H1 (cell line): ENCODE measurements at regions not wholly inside any gene's neighbourhood (a gene's known extent, or its start where the extent isn't known, plus 50 kb on each side); places are given as distances from the start of the nearest gene placed in this dataset.

ENCODE experiments used
- CTCF ChIA-PET: fragments of 300-600 bp; sonication (Branson Sonifier 250); formaldehyde crosslinking; loops from one replicate; lab custom pipeline; 2021; ENCODE audit not compliant: partially characterized antibody; lab: Charles Lee
- POLR2A ChIA-PET: fragments of 300-600 bp; sonication (Branson Sonifier 250); formaldehyde crosslinking; loops from one replicate; lab custom pipeline; 2021; ENCODE audit warnings: inconsistent platforms; ENCODE audit not compliant: partially characterized antibody; lab: Charles Lee
- DNase-seq, 2 experiments: peaks; one replicate each; pipeline versions ENCODE4 v3.0.0 to v3.0.0-alpha.2; 2010 to 2022; ENCODE audit warnings: low spot score in 2 of 2, low read depth in 1 of 2, mixed read lengths in 1 of 2
- FAIRE-seq: peaks from 2 replicates; lab custom pipeline; 2011; peaks lifted over from hg19 to GRCh38; lab: Jason Lieb, UNC
- H2AFZ ChIP-seq: 2 replicates; pipeline ENCODE4 v1.8.1; 2012; ENCODE audit warnings: low read length, inconsistent platforms
- H2AK5ac ChIP-seq: 2 replicates; pipeline ENCODE4 v1.6.1; 2013; ENCODE audit warnings: low read depth, low read length
- H2BK120ac ChIP-seq: replicated peaks from 2 replicates; pipeline ENCODE3; 2013; ENCODE audit warnings: low read depth, low read length, inconsistent platforms
- H2BK12ac ChIP-seq: 2 replicates; pipeline ENCODE4 v1.6.1; 2013; ENCODE audit warnings: low read depth, low read length
- H2BK15ac ChIP-seq: 2 replicates; pipeline ENCODE4 v1.6.1; 2013; ENCODE audit warnings: low read length
- H2BK20ac ChIP-seq: 2 replicates; pipeline ENCODE4 v1.6.1; 2013; ENCODE audit warnings: low read length
- H2BK5ac ChIP-seq: 2 replicates; pipeline ENCODE4 v1.6.1; 2013; ENCODE audit warnings: low read depth, low read length
- H3K14ac ChIP-seq: 2 replicates; pipeline ENCODE4 v1.6.1; 2013; ENCODE audit warnings: inconsistent platforms; ENCODE audit not compliant: insufficient read length
- H3K18ac ChIP-seq: 2 replicates; pipeline ENCODE4 v1.6.1; 2013; ENCODE audit warnings: low read length; ENCODE audit errors: extremely low read depth
- H3K23ac ChIP-seq: 2 replicates; pipeline ENCODE4 v1.6.1; 2013; ENCODE audit warnings: inconsistent platforms; ENCODE audit not compliant: insufficient read length
- H3K23me2 ChIP-seq: 2 replicates; pipeline ENCODE4 v1.6.1; 2013; ENCODE audit warnings: low read depth, low read length
- H3K27ac ChIP-seq: 2 replicates; pipeline ENCODE4 v1.6.1; 2011; ENCODE audit warnings: low read depth, low read length, inconsistent platforms
- H3K27me3 ChIP-seq, 4 experiments: replicated peaks in 1 of 4; 1 replicate in 1 of 4; 2 replicates in 3 of 4; pipeline versions ENCODE4 v1.6.1 to v1.8.1; 2011 to 2013; ENCODE audit warnings: low read length in 3 of 4, mild to moderate bottlenecking in 3 of 4, inconsistent platforms in 2 of 4, mixed read lengths in 2 of 4, moderate library complexity in 1 of 4; ENCODE audit not compliant: control insufficient read depth in 3 of 4, insufficient read depth in 3 of 4; ENCODE audit errors: extremely low read depth in 1 of 4
- H3K36me3 ChIP-seq, 4 experiments: 2 replicates each; pipeline versions ENCODE4 v1.6.1 to v1.8.1; 2011 to 2013; ENCODE audit warnings: mild to moderate bottlenecking in 4 of 4, low read length in 3 of 4, moderate library complexity in 2 of 4, control low read depth in 1 of 4, inconsistent platforms in 1 of 4; ENCODE audit not compliant: insufficient read depth in 4 of 4, control insufficient read depth in 2 of 4
- H3K4ac ChIP-seq: replicated peaks from 2 replicates; pipeline ENCODE3; 2013; ENCODE audit warnings: low read length, low read depth, mixed read lengths, inconsistent platforms; ENCODE audit not compliant: insufficient read length
- H3K4me1 ChIP-seq, 4 experiments: replicated peaks in 1 of 4; 1 replicate in 1 of 4; 2 replicates in 3 of 4; pipeline versions ENCODE4 v1.6.1 to v1.8.1; 2011 to 2013; ENCODE audit warnings: low read length in 3 of 4, inconsistent platforms in 2 of 4, mixed read lengths in 1 of 4; ENCODE audit not compliant: insufficient read depth in 4 of 4, control insufficient read depth in 3 of 4
- H3K4me2 ChIP-seq, 2 experiments: 2 replicates each; pipeline versions ENCODE4 v1.6.1 to v1.8.1; 2011 to 2013; ENCODE audit warnings: low read depth in 2 of 2, low read length in 2 of 2, control low read depth in 1 of 2, inconsistent platforms in 1 of 2, mild to moderate bottlenecking in 1 of 2; ENCODE audit not compliant: insufficient read depth in 1 of 2
- H3K4me3 ChIP-seq, 4 experiments: fragments of 200-600, 300-600 bp in 1 of 4; sonication (generic), shearing (Covaris generic), sonication (Bioruptor Twin) in 1 of 4; 2 replicates each; pipeline versions ENCODE4 v1.5.1 to v1.8.1; 2011 to 2016; ENCODE audit warnings: low read length in 4 of 4, low read depth in 3 of 4, control low read depth in 2 of 4, inconsistent platforms in 2 of 4, mild to moderate bottlenecking in 2 of 4, mixed read lengths in 1 of 4, moderate library complexity in 1 of 4; ENCODE audit not compliant: insufficient read depth in 2 of 4; ENCODE audit errors: extremely low read depth in 1 of 4
- H3K56ac ChIP-seq: replicated peaks from 2 replicates; pipeline ENCODE3; 2013; ENCODE audit warnings: low read depth, mild to moderate bottlenecking, mixed read lengths, low read length, inconsistent platforms; ENCODE audit not compliant: insufficient read length
- H3K79me1 ChIP-seq: 2 replicates; pipeline ENCODE4 v1.6.1; 2013; ENCODE audit warnings: low read depth, low read length, control low read depth
- H3K79me2 ChIP-seq, 2 experiments: 2 replicates each; pipeline versions ENCODE4 v1.6.1 to v1.8.1; 2012 to 2013; ENCODE audit warnings: low read length in 2 of 2, mild to moderate bottlenecking in 2 of 2, inconsistent platforms in 1 of 2; ENCODE audit not compliant: insufficient read depth in 2 of 2, control insufficient read depth in 1 of 2
- H3K9ac ChIP-seq, 4 experiments: replicated peaks in 1 of 4; 1 replicate in 1 of 4; 2 replicates in 3 of 4; pipeline versions ENCODE4 v1.6.1 to v1.8.1; 2011 to 2013; ENCODE audit warnings: low read depth in 3 of 4, low read length in 3 of 4, control low read depth in 2 of 4, mild to moderate bottlenecking in 2 of 4, moderate library complexity in 2 of 4, inconsistent platforms in 1 of 4; ENCODE audit errors: extremely low read depth in 1 of 4
- H3K9me3 ChIP-seq, 2 experiments: 2 replicates each; pipeline versions ENCODE4 v1.6.1 to v1.8.1; 2012 to 2013; ENCODE audit warnings: mild to moderate bottlenecking in 2 of 2, moderate library complexity in 2 of 2, control low read depth in 1 of 2, inconsistent platforms in 1 of 2, low read depth in 1 of 2, low read length in 1 of 2, mixed read lengths in 1 of 2; ENCODE audit not compliant: insufficient read depth in 2 of 2
- H4K20me1 ChIP-seq, 2 experiments: replicated peaks in 1 of 2; 2 replicates each; pipeline versions ENCODE3 to v1.8.1; 2011 to 2013; ENCODE audit warnings: inconsistent platforms in 2 of 2, low read length in 2 of 2, mild to moderate bottlenecking in 1 of 2; ENCODE audit not compliant: insufficient read depth in 2 of 2, control insufficient read depth in 1 of 2
- H4K5ac ChIP-seq: 2 replicates; pipeline ENCODE4 v1.6.1; 2013; ENCODE audit warnings: low read length, low read depth, mixed read lengths, inconsistent platforms; ENCODE audit not compliant: insufficient read length
- H4K8ac ChIP-seq: 2 replicates; pipeline ENCODE4 v1.8.0; 2013; ENCODE audit warnings: mild to moderate bottlenecking, moderate library complexity, low read length, inconsistent platforms; ENCODE audit not compliant: insufficient read depth; ENCODE audit errors: extremely low read depth
- H4K91ac ChIP-seq: replicated peaks from 2 replicates; pipeline ENCODE3; 2013; ENCODE audit warnings: low read length, mixed read lengths, inconsistent platforms; ENCODE audit not compliant: insufficient read length
- BRCA1 ChIP-seq: IDR thresholded peaks from 2 replicates; pipeline ENCODE4 v1.6.1; 2012; ENCODE audit warnings: low read depth, low read length, improper control_type of control experiment
- CBX5 ChIP-seq: fragments of 300-800, 300-1000 bp; sonication (generic); IDR thresholded peaks from 2 replicates; pipeline ENCODE4 v1.7.1; 2016; ENCODE audit warnings: antibody characterized with exemption, low read length, low read depth
- CBX8 ChIP-seq: fragments of 300-800, 300-1000 bp; sonication (generic); IDR thresholded peaks from 2 replicates; pipeline ENCODE4 v1.7.1; 2016; ENCODE audit warnings: low read depth, low read length, borderline replicate concordance
- CREB1 ChIP-seq: IDR thresholded peaks from 2 replicates; pipeline ENCODE4 v1.6.1; 2012; ENCODE audit warnings: inconsistent platforms
- EZH2 ChIP-seq: fragments of 200-600 bp; sonication (generic); IDR thresholded peaks from 2 replicates; pipeline ENCODE4 v1.7.1; 2012; ENCODE audit warnings: low read depth, mild to moderate bottlenecking, moderate library complexity, low read length, inconsistent platforms; ENCODE audit not compliant: severe bottlenecking
- KDM5A ChIP-seq: fragments of 200-600 bp; IDR thresholded peaks from 2 replicates; pipeline ENCODE4 v1.7.1; 2012; ENCODE audit warnings: mild to moderate bottlenecking, low read length, inconsistent platforms, mixed read lengths
- POLR2AphosphoS5 ChIP-seq: IDR thresholded peaks from 2 replicates; pipeline ENCODE4 v1.6.1; 2011; ENCODE audit warnings: low read depth, low read length
- POU5F1 ChIP-seq: IDR thresholded peaks from 2 replicates; pipeline ENCODE4 v1.6.1; 2011; ENCODE audit warnings: low read depth, mild to moderate bottlenecking, low read length, moderate library complexity
- SAP30 ChIP-seq: fragments of 300-600 bp; sonication (generic); IDR thresholded peaks from 2 replicates; pipeline ENCODE4 v1.7.1; 2012; ENCODE audit warnings: low read length, moderate library complexity, mild to moderate bottlenecking, inconsistent platforms; ENCODE audit not compliant: insufficient read depth, insufficient replicate concordance
- SIRT6 ChIP-seq: IDR thresholded peaks from one replicate; pipeline ENCODE4 v1.7.1; 2012; ENCODE audit warnings: low read length, inconsistent platforms
- SIX5 ChIP-seq: IDR thresholded peaks from 2 replicates; pipeline ENCODE4 v1.6.1; 2011; ENCODE audit warnings: mild to moderate bottlenecking, low read depth, low read length
- SP4 ChIP-seq: IDR thresholded peaks from 2 replicates; pipeline ENCODE4 v1.6.1; 2012; ENCODE audit warnings: low read length, inconsistent platforms
- SRF ChIP-seq: IDR thresholded peaks from 2 replicates; pipeline ENCODE4 v1.6.1; 2011; ENCODE audit warnings: mild to moderate bottlenecking, low read depth, low read length, moderate library complexity
- SUZ12 ChIP-seq: fragments of 200-600 bp; sonication (generic); IDR thresholded peaks from 2 replicates; pipeline ENCODE4 v1.6.1; 2012; ENCODE audit warnings: mild to moderate bottlenecking, inconsistent platforms, low read length, moderate library complexity, mixed read lengths
- TEAD4 ChIP-seq: IDR thresholded peaks from 2 replicates; pipeline ENCODE4 v1.6.1; 2012; ENCODE audit warnings: low read depth, low read length, inconsistent platforms, mixed read lengths
- ZNF274 ChIP-seq: IDR thresholded peaks from 2 replicates; pipeline ENCODE4 v1.7.0; 2012; ENCODE audit warnings: low read length, borderline replicate concordance; ENCODE audit errors: extremely low read depth
- WGBS, 2 experiments: shearing (Covaris generic) in 1 of 2; methylation state at CpG; one replicate each; pipeline versions ENCODE4 v1.1.6 to v1.1.7; 2013 to 2015; ENCODE audit warnings: low lambda C conversion rate in 2 of 2, mixed read lengths in 2 of 2, inconsistent platforms in 1 of 2, low coverage in 1 of 2, missing lambda C conversion rate in 1 of 2; ENCODE audit not compliant: insufficient replicate concordance in 2 of 2, insufficient coverage in 1 of 2, insufficient read length in 1 of 2; ENCODE audit errors: extremely low coverage in 1 of 2, missing lambda C conversion rate in 1 of 2; 5-methylcytosine and 5-hydroxymethylcytosine counted together

- ChIA-PET POLR2A (no interaction called here), CTCF (no interaction called here)
- no peak overlapping the region for H3K18ac ChIP-seq
- DNase-seq (no peak), FAIRE-seq (no peak)
- no peaks in the 10 kb centered on the region for H4K20me1 ChIP-seq
- H3K56ac ChIP-seq, result no peak overlapping the region
- no peak overlapping the region for H3K9ac ChIP-seq
- H2AK5ac ChIP-seq, result no peak overlapping the region
- no peaks in the 10 kb centered on the region for H3K23me2 ChIP-seq
- no peak overlapping the region for H2BK20ac ChIP-seq
- H4K8ac ChIP-seq, result no peak overlapping the region
- H3K14ac ChIP-seq, result no peak overlapping the region
- no peaks in the 10 kb centered on the region for H3K79me1 ChIP-seq
- H3K79me2 ChIP-seq, result no peaks in the 10 kb centered on the region
- H4K5ac ChIP-seq, result no peak overlapping the region
- peaks cover 0 to 3% (median 1%) of the 10 kb centered on the region in 4 experiments; a peak in 1 of 8 replicates for H3K36me3 ChIP-seq
- H2AFZ ChIP-seq, result no peak overlapping the region
- H3K27ac ChIP-seq, result no peak overlapping the region
- no peak overlapping the region for H2BK15ac ChIP-seq
- H3K9me3 ChIP-seq, result peaks cover 2 to 9% of the 10 kb centered on the region in 2 experiments; a peak in 3 of 4 replicates
- no peak overlapping the region for H3K4me2 ChIP-seq
- no peak overlapping the region for H4K91ac ChIP-seq
- no peaks in the 10 kb centered on the region for H3K27me3 ChIP-seq
- H2BK5ac ChIP-seq, result no peak overlapping the region
- no peak overlapping the region for H3K4me3 ChIP-seq
- H2BK120ac ChIP-seq, result no peak overlapping the region
- H3K23ac ChIP-seq, result no peak overlapping the region
- H3K4ac ChIP-seq, result no peak overlapping the region
- peaks cover 0 to 5% (median 0%) of the 10 kb centered on the region in 4 experiments; a peak in 1 of 7 replicates for H3K4me1 ChIP-seq
- H2BK12ac ChIP-seq, result no peak overlapping the region
- 86% methylated on average over 3 of the region's 3 CpGs; no CpG with 5 or more reads in 1 of the 2 experiments for WGBS, 2 experiments
- TF ChIP-seq TEAD4 (no peak), SIX5 (no peak), ZNF274 (no peak), SP4 (no peak), POU5F1 (no peak), BRCA1 (no peak), POLR2AphosphoS5 (no peak), SIRT6 (no peak), SAP30 (no peak), SUZ12 (no peak), SRF (no peak), CBX8 (no peak), CBX5 (no peak), KDM5A (no peak), EZH2 (no peak), CREB1 (no peak)
Measured at GRCh38 chr18:42658171-42658570, 457.3 kb downstream of the RIT2 start.
